ENCODE measurements at regions not wholly inside any gene's neighbourhood (a gene's known extent, or its start where the extent isn't known, plus 50 kb on each side); places are given as distances from the start of the nearest gene placed in this dataset.

- no peak for DNase-seq
Measured at GRCh38 chr6:8213995-8214394, 111.6 kb upstream of the EEF1E1 start.

DNA sequence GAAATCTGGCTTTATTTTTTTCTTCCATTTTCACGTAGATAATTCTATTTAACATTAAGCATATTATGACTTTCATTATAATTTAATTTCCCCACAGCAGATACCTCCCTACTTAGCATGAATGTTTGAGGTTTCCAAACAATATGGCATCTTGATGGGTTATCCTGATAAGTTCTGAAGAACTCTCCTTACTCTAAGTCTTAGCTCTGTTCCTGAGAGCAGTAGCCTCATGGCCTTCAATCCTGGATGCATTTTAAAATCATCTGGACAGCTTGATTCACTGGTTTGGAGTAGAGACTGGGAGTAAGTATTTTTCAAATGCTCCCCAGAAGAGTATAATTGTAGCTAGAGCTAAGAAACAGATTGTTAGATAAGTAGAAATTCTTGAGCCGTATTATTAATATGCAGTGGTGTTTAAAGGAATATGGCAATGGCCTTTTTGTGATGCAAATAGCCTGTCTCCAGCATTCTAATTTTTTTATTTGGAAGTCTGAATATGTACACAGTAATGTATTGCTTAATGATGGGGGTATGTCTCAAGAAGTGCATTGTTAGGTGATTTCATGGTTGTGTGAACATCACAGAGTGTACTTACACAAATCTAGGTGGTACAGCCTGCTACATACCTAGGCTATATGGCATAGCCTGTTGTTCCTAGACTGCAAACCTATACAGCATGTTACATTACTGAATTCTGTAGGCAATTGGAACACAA is 110.5 kb upstream of the EEF1E1 start:
- no peak for DNase-seq

DNA sequence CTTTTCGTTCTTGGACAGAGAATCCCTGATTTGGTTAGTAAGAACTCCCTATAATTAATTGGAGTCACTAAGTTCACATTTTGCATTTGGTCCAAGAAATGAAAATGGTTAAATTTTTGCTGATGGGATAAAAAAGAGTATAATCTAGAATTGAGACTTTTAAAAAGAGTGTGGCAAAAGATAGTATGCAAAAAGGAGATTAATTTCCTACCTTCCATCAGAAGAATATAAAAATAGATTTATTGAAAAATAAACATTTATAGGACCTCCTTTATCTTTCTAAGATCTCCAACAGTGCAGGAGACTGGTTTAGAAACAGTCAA is 105.5 kb upstream of the EEF1E1 start:
- no peak for DNase-seq

DNA sequence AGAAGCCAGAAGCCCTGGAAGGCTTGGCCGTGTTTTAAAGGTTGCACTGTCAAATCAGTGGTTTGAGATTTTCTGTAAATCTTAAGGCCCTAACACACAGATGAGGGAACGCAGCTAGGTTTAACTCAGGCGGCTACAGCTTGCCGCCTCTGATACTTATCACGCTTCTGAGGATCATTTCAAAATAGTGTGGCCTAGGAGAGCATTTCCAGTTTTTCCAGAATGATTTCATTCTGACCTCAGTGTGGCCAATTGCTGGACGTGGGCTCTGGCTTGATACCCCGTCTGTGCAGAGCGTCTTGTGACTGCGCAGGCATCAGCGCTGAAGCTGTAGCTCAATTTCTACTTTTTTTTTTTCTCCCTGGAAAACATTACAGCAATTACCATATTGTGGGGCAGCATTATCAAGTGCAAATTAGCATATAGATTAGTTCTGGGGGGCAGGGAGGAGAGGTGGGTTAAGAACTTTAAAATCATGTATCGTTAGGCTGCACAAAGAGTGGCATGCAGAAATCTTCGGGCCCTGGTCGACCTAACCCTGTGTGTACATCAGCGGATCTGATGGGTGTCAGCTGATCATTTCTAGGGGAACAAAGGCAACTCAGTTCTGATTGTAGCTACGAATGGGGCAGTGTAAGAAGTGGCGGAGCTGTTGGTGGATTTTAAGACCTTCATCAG is 105.0 kb upstream of the EEF1E1 start:
- no peak for DNase-seq

DNA sequence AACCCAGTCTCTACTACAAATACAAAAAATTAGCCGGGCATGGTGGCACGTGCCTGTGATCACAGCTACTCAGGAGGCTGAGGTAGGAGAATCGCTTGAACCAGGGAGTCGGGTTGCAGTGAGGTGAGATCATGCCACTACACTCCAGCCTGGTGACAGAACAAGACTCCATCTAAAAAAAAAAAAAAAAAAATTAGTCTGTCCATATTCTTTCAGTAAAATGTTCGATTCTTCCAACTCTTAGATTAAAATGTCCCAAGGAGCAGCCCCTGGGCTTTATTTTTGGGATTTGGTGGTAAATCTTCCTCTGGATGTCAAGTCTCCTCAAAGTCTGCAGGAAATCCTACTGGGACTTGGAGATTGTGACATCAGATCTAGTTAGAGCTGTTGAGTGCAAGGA is 101.0 kb upstream of the EEF1E1 start:
- no peak for DNase-seq

- no peak for DNase-seq
Measured at GRCh38 chr6:8201679-8202078, 99.3 kb upstream of the EEF1E1 start.

- no peak for DNase-seq
Measured at GRCh38 chr6:8200255-8200654, 97.9 kb upstream of the EEF1E1 start.

DNA sequence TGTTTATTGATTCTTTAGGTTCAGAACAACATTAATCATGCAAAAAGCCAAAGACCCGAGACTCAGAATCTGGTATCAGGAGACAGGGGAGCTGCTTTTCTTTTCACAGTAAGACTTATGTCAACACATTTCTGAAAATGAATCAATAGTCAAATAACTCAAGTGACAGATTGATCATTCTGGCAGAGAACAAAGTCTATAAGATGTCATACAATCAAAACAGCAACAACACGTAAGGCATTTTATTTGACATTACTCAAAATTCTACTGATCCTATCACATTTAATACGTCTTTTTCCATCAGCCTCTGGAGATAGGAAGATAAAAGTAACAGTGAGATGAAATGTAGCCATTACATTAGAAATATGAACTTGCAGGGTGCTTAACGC is 93.4 kb upstream of the EEF1E1 start:
- DNase-seq = no peak

DNA sequence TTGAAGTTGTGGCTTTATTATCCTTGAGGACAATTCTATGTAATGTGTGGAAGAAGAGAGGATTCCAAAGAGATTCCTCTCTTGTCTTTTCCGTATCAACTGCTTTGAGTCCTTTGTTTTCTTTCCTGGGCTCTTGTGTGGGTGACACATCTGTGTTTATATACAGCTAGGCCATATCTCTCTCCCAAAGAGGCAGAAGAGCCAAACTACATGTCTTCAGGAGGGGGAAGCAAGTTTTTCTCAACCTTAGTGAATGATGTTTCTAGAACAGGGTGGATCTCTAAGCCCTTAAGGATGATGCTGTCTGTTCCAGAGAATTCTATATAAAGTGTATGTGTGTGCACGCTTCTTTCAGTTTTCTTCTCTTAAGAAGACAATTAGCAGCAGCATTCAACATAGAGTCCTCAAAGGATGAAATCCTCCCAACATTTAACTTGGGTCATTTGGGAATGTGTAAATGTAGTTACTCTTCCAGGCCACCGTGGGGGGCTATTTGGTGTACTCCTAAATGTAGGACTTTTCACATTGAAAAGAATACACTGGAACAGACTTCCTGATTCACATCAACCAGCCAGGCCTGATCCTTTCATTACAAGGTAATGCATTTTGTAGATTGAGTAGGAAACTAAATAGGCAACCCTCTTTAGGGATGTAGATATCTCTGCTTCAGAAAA is 92.8 kb upstream of the EEF1E1 start:
- DNase-seq = no peak

- no peak for DNase-seq
Measured at GRCh38 chr6:8194490-8194889, 92.1 kb upstream of the EEF1E1 start.

- DNase-seq = no peak
Measured at GRCh38 chr6:8193541-8193940, 91.2 kb upstream of the EEF1E1 start.

- DNase-seq = no peak
Measured at GRCh38 chr6:8192597-8192996, 90.2 kb upstream of the EEF1E1 start.

DNA sequence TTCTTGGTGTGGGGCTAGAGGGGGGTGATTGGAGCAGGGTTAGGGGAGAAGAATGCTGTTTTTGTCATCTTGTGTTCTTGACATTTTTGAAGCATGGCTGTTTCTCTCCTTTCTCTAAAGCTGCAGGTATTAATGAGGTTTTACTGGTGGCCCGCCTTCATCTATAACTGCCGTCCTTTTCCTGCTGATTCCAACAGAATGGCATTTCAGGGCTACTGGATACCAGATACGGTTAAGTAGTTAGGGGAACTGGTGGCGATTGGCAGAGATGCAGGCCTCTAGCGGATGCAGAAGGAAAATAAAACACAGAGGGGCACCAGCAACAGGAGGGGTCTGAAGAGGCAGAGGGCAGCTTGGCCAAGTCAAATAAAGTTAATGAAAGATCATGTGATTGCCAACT is 89.7 kb upstream of the EEF1E1 start:
- DNase-seq = no peak

DNA sequence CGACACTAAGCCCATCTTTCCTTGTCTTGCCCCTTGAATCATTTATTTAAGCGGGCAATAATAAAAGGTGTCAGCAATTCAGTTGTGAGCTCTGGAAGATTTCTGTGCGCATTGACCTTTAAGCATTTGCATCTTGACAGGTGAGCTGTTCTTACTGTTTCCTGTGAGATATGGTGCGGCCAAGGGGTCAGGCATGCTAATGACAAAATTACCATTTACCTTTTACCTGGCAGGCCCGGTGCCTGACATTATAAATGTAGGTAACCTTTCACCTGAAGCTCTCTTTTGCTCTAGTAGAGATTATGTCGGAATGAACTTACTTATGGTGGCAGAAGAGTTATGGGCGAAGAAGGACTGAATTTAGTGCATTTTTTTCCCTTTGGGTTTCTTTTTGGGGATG is 89.3 kb upstream of the EEF1E1 start:
- DNase-seq = no peak

- no peak for DNase-seq
Measured at GRCh38 chr6:8187209-8187608, 84.9 kb upstream of the EEF1E1 start.

- DNase-seq = no peak
Measured at GRCh38 chr6:8182902-8183665, 80.7 kb upstream of the EEF1E1 start.

GRCh38 chr6:8181951-8182845 is 79.8 kb upstream of the EEF1E1 start:
- no peak for DNase-seq

- DNase-seq = no peak
Measured at GRCh38 chr6:8181160-8181881, 79.0 kb upstream of the EEF1E1 start.

- no peak for DNase-seq
Measured at GRCh38 chr6:8180327-8181159, 78.2 kb upstream of the EEF1E1 start.

GRCh38 chr6:8177721-8178120 is 75.4 kb upstream of the EEF1E1 start:
- DNase-seq = no peak
